Cardiac muscle cell (in vitro differentiated cells and primary cell): ENCODE measurements at regions not wholly inside any gene's neighbourhood (a gene's known extent, or its start where the extent isn't known, plus 50 kb on each side); places are given as distances from the start of the nearest gene placed in this dataset.

Experiments used
- DNase-seq, 2 donors: peaks; one replicate each; pipeline versions ENCODE4 v3.0.0 to v3.0.0-alpha.2; 2010 to 2017; ENCODE audit warnings: low read depth in 1 of 2, low spot score in 1 of 2
- H3K27ac ChIP-seq: fragments of 200-600 bp; sonication (generic); 2 replicates; pipeline ENCODE4 v1.5.1; 2016
- H3K27me3 ChIP-seq: fragments of 200-600 bp; sonication (generic); 2 replicates; pipeline ENCODE4 v1.6.0; 2016; ENCODE audit warnings: control low read depth
- H3K36me3 ChIP-seq: fragments of 200-600 bp; sonication (generic); 2 replicates; pipeline ENCODE4 v1.5.1; 2016; ENCODE audit warnings: control low read depth
- H3K4me1 ChIP-seq: fragments of 200-600 bp; sonication (generic); 2 replicates; pipeline ENCODE4 v1.8.1; 2017; ENCODE audit warnings: low read depth, mild to moderate bottlenecking, mixed run types
- H3K4me3 ChIP-seq: fragments of 200-600 bp; sonication (generic); 2 replicates; pipeline ENCODE4 v1.5.1; 2016; ENCODE audit warnings: mild to moderate bottlenecking
- H3K9me3 ChIP-seq: fragments of 200-600 bp; sonication (generic); 2 replicates; pipeline ENCODE4 v1.5.1; 2017; ENCODE audit warnings: low read depth, mild to moderate bottlenecking, control low read depth
- TF ChIP-seq, protein P1 (sequence below): IDR thresholded peaks from 2 replicates; pipeline ENCODE4 v1.5.1; 2012; ENCODE audit warnings: low read depth, mild to moderate bottlenecking, low read length

DNA sequence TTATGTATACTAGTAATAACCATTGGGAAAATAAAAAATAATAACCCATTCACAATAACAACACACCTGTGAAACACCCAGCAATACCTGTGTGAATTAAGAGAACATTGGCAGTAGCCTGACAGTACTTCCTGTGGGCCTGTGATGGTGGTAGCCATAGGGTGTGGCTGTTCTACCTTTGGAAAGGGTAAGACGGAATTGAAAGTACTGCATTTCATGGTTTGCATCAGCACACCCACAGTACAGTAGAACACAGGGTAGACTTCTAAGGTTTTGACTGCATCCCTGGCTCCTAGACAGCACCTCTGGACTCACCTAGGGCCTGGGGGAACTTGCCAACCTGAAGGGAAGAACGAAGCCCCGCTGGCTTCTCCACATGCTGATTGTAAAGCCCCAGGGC, 279.8 kb downstream of the HTR1B start:
- TF ChIP-seq, protein P1, sequence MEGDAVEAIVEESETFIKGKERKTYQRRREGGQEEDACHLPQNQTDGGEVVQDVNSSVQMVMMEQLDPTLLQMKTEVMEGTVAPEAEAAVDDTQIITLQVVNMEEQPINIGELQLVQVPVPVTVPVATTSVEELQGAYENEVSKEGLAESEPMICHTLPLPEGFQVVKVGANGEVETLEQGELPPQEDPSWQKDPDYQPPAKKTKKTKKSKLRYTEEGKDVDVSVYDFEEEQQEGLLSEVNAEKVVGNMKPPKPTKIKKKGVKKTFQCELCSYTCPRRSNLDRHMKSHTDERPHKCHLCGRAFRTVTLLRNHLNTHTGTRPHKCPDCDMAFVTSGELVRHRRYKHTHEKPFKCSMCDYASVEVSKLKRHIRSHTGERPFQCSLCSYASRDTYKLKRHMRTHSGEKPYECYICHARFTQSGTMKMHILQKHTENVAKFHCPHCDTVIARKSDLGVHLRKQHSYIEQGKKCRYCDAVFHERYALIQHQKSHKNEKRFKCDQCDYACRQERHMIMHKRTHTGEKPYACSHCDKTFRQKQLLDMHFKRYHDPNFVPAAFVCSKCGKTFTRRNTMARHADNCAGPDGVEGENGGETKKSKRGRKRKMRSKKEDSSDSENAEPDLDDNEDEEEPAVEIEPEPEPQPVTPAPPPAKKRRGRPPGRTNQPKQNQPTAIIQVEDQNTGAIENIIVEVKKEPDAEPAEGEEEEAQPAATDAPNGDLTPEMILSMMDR: no peak
- H3K4me3 ChIP-seq: no peak overlapping the region
- H3K9me3 ChIP-seq: no peaks in the 10 kb centered on the region
- no peaks in the 10 kb centered on the region for H3K36me3 ChIP-seq
- DNase-seq: no peak
- no peak overlapping the region for H3K27ac ChIP-seq
- peaks cover 7% of the 10 kb centered on the region for H3K4me1 ChIP-seq
- no peaks in the 10 kb centered on the region for H3K27me3 ChIP-seq

DNA sequence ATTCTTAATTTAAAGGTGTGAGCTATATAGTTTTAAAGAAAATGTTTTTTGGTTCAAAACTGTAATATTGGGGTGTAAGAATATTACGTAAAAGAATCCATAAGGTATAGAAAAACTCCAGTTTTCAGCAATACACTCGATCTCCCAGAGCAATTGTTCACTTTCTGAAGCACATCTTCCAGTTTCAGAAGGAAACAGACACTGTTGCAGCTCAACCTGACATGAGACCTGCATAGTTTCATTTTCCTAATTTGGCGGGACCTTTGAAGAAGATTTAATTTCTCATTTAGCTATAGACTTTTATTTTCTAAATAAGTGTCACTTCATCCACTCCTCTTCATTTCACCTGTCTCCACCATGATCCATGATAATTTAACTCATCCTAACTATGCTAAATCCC, 281.5 kb downstream of the HTR1B start:
- Histone ChIP-seq H3K9me3 (no peaks in the 10 kb centered on the region), H3K27me3 (no peaks in the 10 kb centered on the region), H3K4me3 (no peak overlapping the region), H3K27ac (no peak overlapping the region), H3K4me1 (peaks cover 7% of the 10 kb centered on the region), H3K36me3 (no peaks in the 10 kb centered on the region)
- TF ChIP-seq, protein P1: no peak
- DNase-seq: no peak

DNA sequence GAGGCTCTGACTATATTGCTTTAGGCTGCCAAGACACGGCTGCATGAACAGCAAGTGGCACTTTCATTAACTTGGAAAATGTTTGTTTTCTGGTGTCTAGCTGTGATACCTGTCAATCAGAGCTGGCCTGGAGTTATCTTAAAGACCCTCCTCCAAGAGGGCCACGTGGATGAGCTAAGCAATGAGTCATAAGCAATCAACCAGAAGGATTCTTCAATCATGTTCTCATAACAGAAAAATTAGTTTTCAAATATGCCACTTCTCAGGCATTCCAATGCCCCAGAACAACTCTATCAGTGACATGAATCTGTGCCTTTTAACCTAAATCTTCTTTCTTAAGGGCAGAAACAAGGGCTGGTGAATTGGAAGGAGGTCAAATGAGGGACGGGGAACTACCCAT, 283.0 kb downstream of the HTR1B start:
- no peaks in the 10 kb centered on the region for H3K9me3 ChIP-seq
- peaks cover 7% of the 10 kb centered on the region for H3K4me1 ChIP-seq
- no peak overlapping the region for H3K27ac ChIP-seq
- no peaks in the 10 kb centered on the region for H3K36me3 ChIP-seq
- DNase-seq: no peak
- H3K4me3 ChIP-seq: no peak overlapping the region
- TF ChIP-seq, protein P1: no peak
- H3K27me3 ChIP-seq: no peaks in the 10 kb centered on the region

DNA sequence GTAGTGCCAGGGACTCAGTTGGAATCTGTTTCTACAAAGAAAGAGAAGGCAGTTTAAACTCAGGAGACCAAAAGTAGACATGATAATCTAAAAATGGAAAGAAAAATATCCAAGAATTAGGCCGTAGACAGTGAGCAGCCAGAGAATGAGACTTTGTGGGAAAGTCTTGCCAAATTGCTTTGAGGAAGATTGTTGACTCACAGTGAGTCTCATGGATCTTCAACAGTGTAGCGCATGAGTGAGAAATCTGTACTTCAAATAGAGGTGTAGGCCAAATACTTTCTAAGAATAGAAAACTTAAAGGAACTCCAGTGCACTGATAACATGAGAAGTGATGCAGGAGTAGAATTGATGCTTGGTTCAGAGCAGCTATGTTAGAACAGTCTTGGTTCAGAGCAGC, 284.5 kb downstream of the HTR1B start:
- Histone ChIP-seq H3K4me1 (peaks cover 7% of the 10 kb centered on the region), H3K27me3 (no peaks in the 10 kb centered on the region), H3K4me3 (no peak overlapping the region), H3K27ac (no peak overlapping the region), H3K36me3 (no peaks in the 10 kb centered on the region), H3K9me3 (no peaks in the 10 kb centered on the region)
- DNase-seq: peak; percentile 2 to 52
- TF ChIP-seq, protein P1: no peak

DNA sequence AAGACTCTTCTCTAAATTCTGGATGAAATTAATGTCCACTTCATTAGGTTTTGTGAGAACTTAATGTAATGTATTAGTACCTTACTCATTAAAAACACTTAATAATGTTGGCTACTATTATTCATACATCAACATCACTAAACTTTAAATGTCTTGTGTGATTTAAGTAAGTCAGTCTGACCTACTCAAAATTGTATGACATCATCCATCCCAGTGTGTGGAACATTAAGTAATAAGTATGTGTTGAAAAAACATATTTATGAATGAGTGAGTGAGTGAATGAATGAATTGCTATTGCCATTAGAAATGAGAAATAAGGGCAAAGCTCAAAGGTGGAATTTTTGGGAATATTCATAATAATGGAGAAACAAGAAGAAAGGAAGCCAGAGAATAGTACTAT, 285.8 kb downstream of the HTR1B start:
- DNase-seq: no peak
- Histone ChIP-seq H3K27me3 (no peaks in the 10 kb centered on the region), H3K36me3 (no peaks in the 10 kb centered on the region), H3K9me3 (no peaks in the 10 kb centered on the region), H3K4me3 (no peak overlapping the region), H3K4me1 (peaks cover 7% of the 10 kb centered on the region), H3K27ac (no peak overlapping the region)
- TF ChIP-seq, protein P1: no peak

DNA sequence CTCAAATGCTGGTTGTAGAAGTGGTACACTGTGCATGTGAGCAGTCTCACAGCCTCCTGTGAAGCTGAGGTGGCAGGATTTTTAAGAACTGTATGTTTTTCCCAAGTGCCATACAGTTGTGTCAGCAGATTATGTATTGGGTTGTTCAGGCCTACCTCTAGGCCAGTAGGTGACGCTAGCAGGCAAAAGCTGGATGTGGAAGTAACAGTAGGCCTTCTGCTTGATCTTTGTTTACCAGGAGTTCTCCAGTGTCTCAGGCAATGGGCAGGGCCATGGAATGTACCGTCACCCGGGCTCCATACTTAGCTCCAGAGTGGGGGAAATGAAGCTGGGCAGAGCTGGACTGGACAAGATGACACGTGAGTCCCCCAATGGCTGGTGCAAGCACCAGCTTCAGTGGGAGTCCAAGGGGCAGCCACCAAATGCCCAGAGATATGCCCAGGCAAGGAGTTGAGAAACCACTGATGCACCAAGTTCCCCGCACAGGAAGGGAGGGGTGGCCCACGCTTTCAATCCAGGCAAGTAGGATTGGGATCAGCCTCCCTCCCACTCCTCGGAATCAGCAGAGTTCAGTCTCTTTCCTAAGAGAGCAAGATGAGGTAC, 289.7 kb downstream of the HTR1B start:
- Histone ChIP-seq H3K4me1 (no peaks in the 10 kb centered on the region), H3K36me3 (no peaks in the 10 kb centered on the region), H3K27me3 (no peaks in the 10 kb centered on the region), H3K9me3 (no peaks in the 10 kb centered on the region), H3K4me3 (no peak overlapping the region), H3K27ac (no peak overlapping the region)
- peak; percentile 2 to 39 for DNase-seq
- TF ChIP-seq, protein P1: peak; percentile 27
